H1 (cell line): ENCODE measurements at regions not wholly inside any gene's neighbourhood (a gene's known extent, or its start where the extent isn't known, plus 50 kb on each side); places are given as distances from the start of the nearest gene placed in this dataset.

Experiments
- CTCF ChIA-PET: fragments of 300-600 bp; sonication (Branson Sonifier 250); formaldehyde crosslinking; loops from one replicate; lab custom pipeline; 2021; ENCODE audit not compliant: partially characterized antibody; lab: Charles Lee
- POLR2A ChIA-PET: fragments of 300-600 bp; sonication (Branson Sonifier 250); formaldehyde crosslinking; loops from one replicate; lab custom pipeline; 2021; ENCODE audit warnings: inconsistent platforms; ENCODE audit not compliant: partially characterized antibody; lab: Charles Lee
- DNase-seq, 2 experiments: peaks; one replicate each; pipeline versions ENCODE4 v3.0.0 to v3.0.0-alpha.2; 2010 to 2022; ENCODE audit warnings: low spot score in 2 of 2, low read depth in 1 of 2, mixed read lengths in 1 of 2
- FAIRE-seq: peaks from 2 replicates; lab custom pipeline; 2011; peaks lifted over from hg19 to GRCh38; lab: Jason Lieb, UNC
- H2AFZ ChIP-seq: 2 replicates; pipeline ENCODE4 v1.8.1; 2012; ENCODE audit warnings: low read length, inconsistent platforms
- H2AK5ac ChIP-seq: 2 replicates; pipeline ENCODE4 v1.6.1; 2013; ENCODE audit warnings: low read depth, low read length
- H2BK120ac ChIP-seq: replicated peaks from 2 replicates; pipeline ENCODE3; 2013; ENCODE audit warnings: low read depth, low read length, inconsistent platforms
- H2BK12ac ChIP-seq: 2 replicates; pipeline ENCODE4 v1.6.1; 2013; ENCODE audit warnings: low read depth, low read length
- H2BK15ac ChIP-seq: 2 replicates; pipeline ENCODE4 v1.6.1; 2013; ENCODE audit warnings: low read length
- H2BK20ac ChIP-seq: 2 replicates; pipeline ENCODE4 v1.6.1; 2013; ENCODE audit warnings: low read length
- H2BK5ac ChIP-seq: 2 replicates; pipeline ENCODE4 v1.6.1; 2013; ENCODE audit warnings: low read depth, low read length
- H3K14ac ChIP-seq: 2 replicates; pipeline ENCODE4 v1.6.1; 2013; ENCODE audit warnings: inconsistent platforms; ENCODE audit not compliant: insufficient read length
- H3K18ac ChIP-seq: 2 replicates; pipeline ENCODE4 v1.6.1; 2013; ENCODE audit warnings: low read length; ENCODE audit errors: extremely low read depth
- H3K23ac ChIP-seq: 2 replicates; pipeline ENCODE4 v1.6.1; 2013; ENCODE audit warnings: inconsistent platforms; ENCODE audit not compliant: insufficient read length
- H3K23me2 ChIP-seq: 2 replicates; pipeline ENCODE4 v1.6.1; 2013; ENCODE audit warnings: low read depth, low read length
- H3K27ac ChIP-seq: 2 replicates; pipeline ENCODE4 v1.6.1; 2011; ENCODE audit warnings: low read depth, low read length, inconsistent platforms
- H3K27me3 ChIP-seq, 4 experiments: replicated peaks in 1 of 4; 1 replicate in 1 of 4; 2 replicates in 3 of 4; pipeline versions ENCODE4 v1.6.1 to v1.8.1; 2011 to 2013; ENCODE audit warnings: low read length in 3 of 4, mild to moderate bottlenecking in 3 of 4, inconsistent platforms in 2 of 4, mixed read lengths in 2 of 4, moderate library complexity in 1 of 4; ENCODE audit not compliant: control insufficient read depth in 3 of 4, insufficient read depth in 3 of 4; ENCODE audit errors: extremely low read depth in 1 of 4
- H3K36me3 ChIP-seq, 4 experiments: 2 replicates each; pipeline versions ENCODE4 v1.6.1 to v1.8.1; 2011 to 2013; ENCODE audit warnings: mild to moderate bottlenecking in 4 of 4, low read length in 3 of 4, moderate library complexity in 2 of 4, control low read depth in 1 of 4, inconsistent platforms in 1 of 4; ENCODE audit not compliant: insufficient read depth in 4 of 4, control insufficient read depth in 2 of 4
- H3K4ac ChIP-seq: replicated peaks from 2 replicates; pipeline ENCODE3; 2013; ENCODE audit warnings: low read length, low read depth, mixed read lengths, inconsistent platforms; ENCODE audit not compliant: insufficient read length
- H3K4me1 ChIP-seq, 4 experiments: replicated peaks in 1 of 4; 1 replicate in 1 of 4; 2 replicates in 3 of 4; pipeline versions ENCODE4 v1.6.1 to v1.8.1; 2011 to 2013; ENCODE audit warnings: low read length in 3 of 4, inconsistent platforms in 2 of 4, mixed read lengths in 1 of 4; ENCODE audit not compliant: insufficient read depth in 4 of 4, control insufficient read depth in 3 of 4
- H3K4me2 ChIP-seq, 2 experiments: 2 replicates each; pipeline versions ENCODE4 v1.6.1 to v1.8.1; 2011 to 2013; ENCODE audit warnings: low read depth in 2 of 2, low read length in 2 of 2, control low read depth in 1 of 2, inconsistent platforms in 1 of 2, mild to moderate bottlenecking in 1 of 2; ENCODE audit not compliant: insufficient read depth in 1 of 2
- H3K4me3 ChIP-seq, 4 experiments: fragments of 200-600, 300-600 bp in 1 of 4; sonication (generic), shearing (Covaris generic), sonication (Bioruptor Twin) in 1 of 4; 2 replicates each; pipeline versions ENCODE4 v1.5.1 to v1.8.1; 2011 to 2016; ENCODE audit warnings: low read length in 4 of 4, low read depth in 3 of 4, control low read depth in 2 of 4, inconsistent platforms in 2 of 4, mild to moderate bottlenecking in 2 of 4, mixed read lengths in 1 of 4, moderate library complexity in 1 of 4; ENCODE audit not compliant: insufficient read depth in 2 of 4; ENCODE audit errors: extremely low read depth in 1 of 4
- H3K56ac ChIP-seq: replicated peaks from 2 replicates; pipeline ENCODE3; 2013; ENCODE audit warnings: low read depth, mild to moderate bottlenecking, mixed read lengths, low read length, inconsistent platforms; ENCODE audit not compliant: insufficient read length
- H3K79me1 ChIP-seq: 2 replicates; pipeline ENCODE4 v1.6.1; 2013; ENCODE audit warnings: low read depth, low read length, control low read depth
- H3K79me2 ChIP-seq, 2 experiments: 2 replicates each; pipeline versions ENCODE4 v1.6.1 to v1.8.1; 2012 to 2013; ENCODE audit warnings: low read length in 2 of 2, mild to moderate bottlenecking in 2 of 2, inconsistent platforms in 1 of 2; ENCODE audit not compliant: insufficient read depth in 2 of 2, control insufficient read depth in 1 of 2
- H3K9ac ChIP-seq, 4 experiments: replicated peaks in 1 of 4; 1 replicate in 1 of 4; 2 replicates in 3 of 4; pipeline versions ENCODE4 v1.6.1 to v1.8.1; 2011 to 2013; ENCODE audit warnings: low read depth in 3 of 4, low read length in 3 of 4, control low read depth in 2 of 4, mild to moderate bottlenecking in 2 of 4, moderate library complexity in 2 of 4, inconsistent platforms in 1 of 4; ENCODE audit errors: extremely low read depth in 1 of 4
- H3K9me3 ChIP-seq, 2 experiments: 2 replicates each; pipeline versions ENCODE4 v1.6.1 to v1.8.1; 2012 to 2013; ENCODE audit warnings: mild to moderate bottlenecking in 2 of 2, moderate library complexity in 2 of 2, control low read depth in 1 of 2, inconsistent platforms in 1 of 2, low read depth in 1 of 2, low read length in 1 of 2, mixed read lengths in 1 of 2; ENCODE audit not compliant: insufficient read depth in 2 of 2
- H4K20me1 ChIP-seq, 2 experiments: replicated peaks in 1 of 2; 2 replicates each; pipeline versions ENCODE3 to v1.8.1; 2011 to 2013; ENCODE audit warnings: inconsistent platforms in 2 of 2, low read length in 2 of 2, mild to moderate bottlenecking in 1 of 2; ENCODE audit not compliant: insufficient read depth in 2 of 2, control insufficient read depth in 1 of 2
- H4K5ac ChIP-seq: 2 replicates; pipeline ENCODE4 v1.6.1; 2013; ENCODE audit warnings: low read length, low read depth, mixed read lengths, inconsistent platforms; ENCODE audit not compliant: insufficient read length
- H4K8ac ChIP-seq: 2 replicates; pipeline ENCODE4 v1.8.0; 2013; ENCODE audit warnings: mild to moderate bottlenecking, moderate library complexity, low read length, inconsistent platforms; ENCODE audit not compliant: insufficient read depth; ENCODE audit errors: extremely low read depth
- H4K91ac ChIP-seq: replicated peaks from 2 replicates; pipeline ENCODE3; 2013; ENCODE audit warnings: low read length, mixed read lengths, inconsistent platforms; ENCODE audit not compliant: insufficient read length
- CBX8 ChIP-seq: fragments of 300-800, 300-1000 bp; sonication (generic); IDR thresholded peaks from 2 replicates; pipeline ENCODE4 v1.7.1; 2016; ENCODE audit warnings: low read depth, low read length, borderline replicate concordance
- CHD2 ChIP-seq: IDR thresholded peaks from 2 replicates; pipeline ENCODE4 v1.6.1; 2012; ENCODE audit warnings: low read length, improper control_type of control experiment
- HDAC6 ChIP-seq: IDR thresholded peaks from one replicate; pipeline ENCODE4 v1.7.1; 2012; ENCODE audit warnings: low read depth, mild to moderate bottlenecking, inconsistent platforms, low read length, moderate library complexity
- SIN3A ChIP-seq, 2 experiments: IDR thresholded peaks in 1 of 2; conservative IDR thresholded peaks in 1 of 2; 2 replicates each; pipeline ENCODE4 v1.6.1; 2011 to 2012; ENCODE audit warnings: low read length in 2 of 2, improper control_type of control experiment in 1 of 2, low read depth in 1 of 2, mild to moderate bottlenecking in 1 of 2
- SRF ChIP-seq: IDR thresholded peaks from 2 replicates; pipeline ENCODE4 v1.6.1; 2011; ENCODE audit warnings: mild to moderate bottlenecking, low read depth, low read length, moderate library complexity
- WGBS, 2 experiments: shearing (Covaris generic) in 1 of 2; methylation state at CpG; one replicate each; pipeline versions ENCODE4 v1.1.6 to v1.1.7; 2013 to 2015; ENCODE audit warnings: low lambda C conversion rate in 2 of 2, mixed read lengths in 2 of 2, inconsistent platforms in 1 of 2, low coverage in 1 of 2, missing lambda C conversion rate in 1 of 2; ENCODE audit not compliant: insufficient replicate concordance in 2 of 2, insufficient coverage in 1 of 2, insufficient read length in 1 of 2; ENCODE audit errors: extremely low coverage in 1 of 2, missing lambda C conversion rate in 1 of 2; 5-methylcytosine and 5-hydroxymethylcytosine counted together

GRCh38 chr5:77550406-77550805 lies 58.3 kb upstream of the WDR41 start:
- FAIRE-seq (no peak), DNase-seq (no peak)
- H3K4me1 ChIP-seq = no peaks in the 10 kb centered on the region
- H2BK20ac ChIP-seq = no peak overlapping the region
- ChIA-PET POLR2A (no interaction called here), CTCF (no interaction called here)
- H3K56ac ChIP-seq = no peak overlapping the region
- H2BK12ac ChIP-seq = no peak overlapping the region
- H4K8ac ChIP-seq = no peak overlapping the region
- H3K4me2 ChIP-seq = no peak overlapping the region
- H4K20me1 ChIP-seq = no peaks in the 10 kb centered on the region
- TF ChIP-seq HDAC6 (no peak), CHD2 (no peak), SRF (no peak), CBX8 (no peak), SIN3A (conservative IDR thresholded peaks at IDR 0.05 in 1 of 2, IDR thresholded peaks at IDR 0.05 in 1 of 2; ENCODE audit: low read depth in 1 of 2, low read length in 2 of 2) (no peak)
- H3K18ac ChIP-seq = no peak overlapping the region
- H3K79me2 ChIP-seq = no peaks in the 10 kb centered on the region
- no peak overlapping the region for H3K4ac ChIP-seq
- H3K23me2 ChIP-seq = no peaks in the 10 kb centered on the region
- no peak overlapping the region for H3K14ac ChIP-seq
- H2BK5ac ChIP-seq = no peak overlapping the region
- no peak overlapping the region for H3K4me3 ChIP-seq
- no peak overlapping the region for H2BK120ac ChIP-seq
- H3K9ac ChIP-seq = no peak overlapping the region
- H2AK5ac ChIP-seq = no peak overlapping the region
- H3K23ac ChIP-seq = no peak overlapping the region
- no peaks in the 10 kb centered on the region for H3K27me3 ChIP-seq
- WGBS, 2 experiments = 96% methylated on average over 1 of the region's 1 CpG; no CpG with 5 or more reads in 1 of the 2 experiments
- H3K9me3 ChIP-seq = no peaks in the 10 kb centered on the region
- H2AFZ ChIP-seq = no peak overlapping the region
- H2BK15ac ChIP-seq = no peak overlapping the region
- H3K79me1 ChIP-seq = no peaks in the 10 kb centered on the region
- no peak overlapping the region for H4K91ac ChIP-seq
- no peak overlapping the region for H4K5ac ChIP-seq
- no peaks in the 10 kb centered on the region for H3K36me3 ChIP-seq
- no peak overlapping the region for H3K27ac ChIP-seq
